HG03432 (cell line): ENCODE measurements at regions not wholly inside any gene's neighbourhood (a gene's known extent, or its start where the extent isn't known, plus 50 kb on each side); places are given as distances from the start of the nearest gene placed in this dataset.
A peak's percentile ranks its signal among the peaks of the same experiment; 100 is the strongest.
"Not testable (repeated sequence)": the region's sequence is repeated elsewhere in the genome, so short reads cannot be mapped to it uniquely, and the experiment has no call there.

Source experiments
- ATAC-seq: cut with Tn5 transposase; IDR thresholded peaks from one replicate; pipeline ENCODE4 v1.9.1; 2021; ENCODE audit warnings: mild to moderate bottlenecking, moderate library complexity; ENCODE audit not compliant: unreplicated experiment

GRCh38 chr5:27463446-27464149 lies 425.2 kb upstream of the CDH9 start:
- ATAC-seq: no peak

GRCh38 chr5:27462936-27463335 lies 424.6 kb upstream of the CDH9 start:
- ATAC-seq: no peak

- peak; percentile 91 for ATAC-seq
Measured at GRCh38 chr5:27458287-27458686, 419.9 kb upstream of the CDH9 start.

- ATAC-seq: no peak
Measured at GRCh38 chr5:27451377-27451776, 413.0 kb upstream of the CDH9 start.

GRCh38 chr5:27450607-27451006 lies 412.2 kb upstream of the CDH9 start:
- ATAC-seq: peak; percentile 78

GRCh38 chr5:27439383-27439782 lies 401.0 kb upstream of the CDH9 start:
- not testable (repeated sequence) for ATAC-seq

- ATAC-seq: peak; percentile 86
Measured at GRCh38 chr5:27437594-27438200, 399.3 kb upstream of the CDH9 start.

- no peak for ATAC-seq
Measured at GRCh38 chr5:27434335-27434734, 395.9 kb upstream of the CDH9 start.

GRCh38 chr5:27414099-27414498 lies 375.7 kb upstream of the CDH9 start:
- ATAC-seq: no peak

- no peak for ATAC-seq
Measured at GRCh38 chr5:27412384-27412783, 374.0 kb upstream of the CDH9 start.

- ATAC-seq: no peak
Measured at GRCh38 chr5:27406020-27406419, 367.6 kb upstream of the CDH9 start.

GRCh38 chr5:27403243-27403882 lies 365.0 kb upstream of the CDH9 start:
- ATAC-seq: peak; percentile 74

- ATAC-seq: no peak
Measured at GRCh38 chr5:27402828-27403227, 364.4 kb upstream of the CDH9 start.

- ATAC-seq: no peak
Measured at GRCh38 chr5:27396998-27397397, 358.6 kb upstream of the CDH9 start.

- ATAC-seq: no peak
Measured at GRCh38 chr5:27392716-27393115, 354.3 kb upstream of the CDH9 start.

GRCh38 chr5:27389696-27390095 lies 351.3 kb upstream of the CDH9 start:
- no peak for ATAC-seq

- no peak for ATAC-seq
Measured at GRCh38 chr5:27388755-27389154, 350.4 kb upstream of the CDH9 start.

- ATAC-seq: no peak
Measured at GRCh38 chr5:27387535-27388073, 349.2 kb upstream of the CDH9 start.

GRCh38 chr5:27381686-27382085 lies 343.3 kb upstream of the CDH9 start:
- ATAC-seq: no peak

GRCh38 chr5:27377626-27378025 lies 339.2 kb upstream of the CDH9 start:
- no peak for ATAC-seq

GRCh38 chr5:27353970-27354369 lies 315.6 kb upstream of the CDH9 start:
- no peak for ATAC-seq

- no peak for ATAC-seq
Measured at GRCh38 chr5:27353540-27353939, 315.2 kb upstream of the CDH9 start.
